ENCODE measurements at regions not wholly inside any gene's neighbourhood (a gene's known extent, or its start where the extent isn't known, plus 50 kb on each side); places are given as distances from the start of the nearest gene placed in this dataset.

DNA sequence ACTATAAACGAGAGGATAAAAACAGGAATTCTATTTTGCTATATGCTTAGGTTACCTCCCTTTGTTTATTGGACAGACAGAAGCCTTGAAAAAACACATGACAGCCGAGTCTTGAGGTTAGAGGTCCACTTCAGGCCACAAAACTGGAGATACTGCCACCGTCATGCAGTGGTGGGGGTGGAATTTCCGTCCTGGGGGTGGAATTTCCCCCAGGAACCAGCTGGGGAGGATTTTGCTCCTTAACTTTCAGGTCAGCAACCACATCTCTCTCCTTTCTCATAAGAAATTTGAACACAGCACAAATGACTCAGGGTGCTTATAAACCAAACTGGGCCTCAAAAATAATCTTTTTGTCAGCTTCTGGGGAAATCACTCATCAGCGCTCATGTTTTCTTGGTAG, 545.8 kb upstream of the ADAMTS9 start (continued):
- TF ChIP-seq NFYB (IDR thresholded peaks at IDR 0.05; ENCODE audit: insufficient read depth, low read depth, low read length) (no peak), SREBF1 (IDR thresholded peaks at IDR 0.05; ENCODE audit: low read length) (no peak), MEF2A (IDR thresholded peaks at IDR 0.05; ENCODE audit: insufficient read depth, low read depth, low read length) (no peak)
- TF ChIP-seq, protein P1, sequence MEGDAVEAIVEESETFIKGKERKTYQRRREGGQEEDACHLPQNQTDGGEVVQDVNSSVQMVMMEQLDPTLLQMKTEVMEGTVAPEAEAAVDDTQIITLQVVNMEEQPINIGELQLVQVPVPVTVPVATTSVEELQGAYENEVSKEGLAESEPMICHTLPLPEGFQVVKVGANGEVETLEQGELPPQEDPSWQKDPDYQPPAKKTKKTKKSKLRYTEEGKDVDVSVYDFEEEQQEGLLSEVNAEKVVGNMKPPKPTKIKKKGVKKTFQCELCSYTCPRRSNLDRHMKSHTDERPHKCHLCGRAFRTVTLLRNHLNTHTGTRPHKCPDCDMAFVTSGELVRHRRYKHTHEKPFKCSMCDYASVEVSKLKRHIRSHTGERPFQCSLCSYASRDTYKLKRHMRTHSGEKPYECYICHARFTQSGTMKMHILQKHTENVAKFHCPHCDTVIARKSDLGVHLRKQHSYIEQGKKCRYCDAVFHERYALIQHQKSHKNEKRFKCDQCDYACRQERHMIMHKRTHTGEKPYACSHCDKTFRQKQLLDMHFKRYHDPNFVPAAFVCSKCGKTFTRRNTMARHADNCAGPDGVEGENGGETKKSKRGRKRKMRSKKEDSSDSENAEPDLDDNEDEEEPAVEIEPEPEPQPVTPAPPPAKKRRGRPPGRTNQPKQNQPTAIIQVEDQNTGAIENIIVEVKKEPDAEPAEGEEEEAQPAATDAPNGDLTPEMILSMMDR (IDR thresholded peaks at IDR 0.05 in 2 of 3, conservative IDR thresholded peaks at IDR 0.05 in 1 of 3; ENCODE audit: control insufficient read depth in 2 of 3, extremely low read depth in 1 of 3, insufficient read depth in 1 of 3, low read depth in 3 of 3, low read length in 3 of 3), result no peak

DNA sequence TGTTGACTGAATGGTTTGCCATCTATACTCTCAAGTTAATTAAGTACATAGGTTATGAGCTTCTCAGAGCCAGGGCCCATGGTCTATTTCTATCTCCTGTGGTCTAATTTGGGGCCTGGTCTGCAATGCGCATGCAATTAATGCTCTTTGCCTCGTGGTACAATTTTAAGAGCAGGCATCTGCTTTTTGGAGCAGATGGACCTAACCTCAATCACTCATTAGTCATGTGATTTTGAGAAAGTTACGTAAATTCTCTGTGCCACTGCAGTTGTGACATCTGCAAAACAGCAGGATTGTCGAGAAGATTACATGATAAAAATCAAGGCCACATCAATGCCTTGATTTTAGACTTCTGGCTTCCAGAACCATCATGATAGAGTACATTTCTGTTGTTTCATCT, 543.7 kb upstream of the ADAMTS9 start:
- no peak overlapping the region for H3K27ac ChIP-seq (ENCODE audit: control insufficient read depth, insufficient read depth)
- in situ Hi-C loops (cut with MboI), result no loop called here
- H3K9me3 ChIP-seq (replicated peaks; ENCODE audit: control insufficient read depth, insufficient read depth, low read length), result no peaks in the 10 kb centered on the region
- no peak overlapping the region for H2AFZ ChIP-seq (ENCODE audit: control insufficient read depth, low read depth, low read length)
- no peak overlapping the region for H3K4me3 ChIP-seq
- ChIA-PET SMC1A (ENCODE audit: uncharacterized antibody, unreplicated experiment) (no interaction called here), POLR2A (no interaction called here), CTCF (interaction anchor here (1.4 kb wide), 1 partner anchor 29 kb away, joined by 3 read pairs; no protein-coding TSS in a partner anchor), RAD21 (ENCODE audit: unreplicated experiment) (no interaction called here)
- no peaks in the 10 kb centered on the region for H3K4me1 ChIP-seq (ENCODE audit: control insufficient read depth, insufficient read depth, low read length)
- H3K36me3 ChIP-seq (ENCODE audit: control insufficient read depth in 2 of 2, insufficient read depth in 2 of 2, low read length in 1 of 2), result no peaks in the 10 kb centered on the region
- H3K79me2 ChIP-seq (ENCODE audit: control insufficient read depth, insufficient read depth, low read length), result no peaks in the 10 kb centered on the region
- no peak for ATAC-seq
- H3K27me3 ChIP-seq (replicated peaks in 1 of 2; ENCODE audit: control insufficient read depth in 2 of 2, insufficient read depth in 2 of 2, low read length in 1 of 2), result no peaks in the 10 kb centered on the region
- BruUV-seq (replicated peaks), result no TSS peak
- no peak overlapping the region for H3K9ac ChIP-seq (ENCODE audit: control insufficient read depth, insufficient read depth, low read length)
- DNase-seq (ENCODE audit: low read depth, low spot score), result no peak
- no peaks in the 10 kb centered on the region for H4K20me1 ChIP-seq (ENCODE audit: control insufficient read depth, insufficient read depth)
- 27% methylated on average over 4 of the region's 4 CpGs for WGBS (ENCODE audit: insufficient coverage, insufficient replicate concordance, low lambda C conversion rate, missing lambda C conversion rate)
- FAIRE-seq, result no peak
- intact Hi-C loops (cut with micrococcal nuclease; ENCODE audit: unreplicated experiment), result no loop called here
- no peak overlapping the region for H3K4me2 ChIP-seq (ENCODE audit: control insufficient read depth, insufficient read depth)
- TF ChIP-seq IKZF1 (conservative IDR thresholded peaks at IDR 0.05), result no peak
- TF ChIP-seq, protein P2, sequence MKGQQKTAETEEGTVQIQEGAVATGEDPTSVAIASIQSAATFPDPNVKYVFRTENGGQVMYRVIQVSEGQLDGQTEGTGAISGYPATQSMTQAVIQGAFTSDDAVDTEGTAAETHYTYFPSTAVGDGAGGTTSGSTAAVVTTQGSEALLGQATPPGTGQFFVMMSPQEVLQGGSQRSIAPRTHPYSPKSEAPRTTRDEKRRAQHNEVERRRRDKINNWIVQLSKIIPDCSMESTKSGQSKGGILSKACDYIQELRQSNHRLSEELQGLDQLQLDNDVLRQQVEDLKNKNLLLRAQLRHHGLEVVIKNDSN (IDR thresholded peaks at IDR 0.05; ENCODE audit: borderline replicate concordance, extremely low read length, insufficient read depth, low read depth, low read length), result no peak
- no peak for TF ChIP-seq MYC (IDR thresholded peaks at IDR 0.05; ENCODE audit: insufficient read depth, insufficient read length, insufficient replicate concordance, low read length, severe bottlenecking)
- no peak for TF ChIP-seq STAT3 (IDR thresholded peaks at IDR 0.05; ENCODE audit: low read depth, low read length)
- TF ChIP-seq YY1 (IDR thresholded peaks at IDR 0.05; ENCODE audit: low read depth, low read length), result no peak
- TF ChIP-seq ZSCAN29 (IDR thresholded peaks at IDR 0.05), result no peak
- no peak for TF ChIP-seq CHD1 (IDR thresholded peaks at IDR 0.05; ENCODE audit: low read depth, low read length)
- no peak for TF ChIP-seq DPF2 (IDR thresholded peaks at IDR 0.05)
- TF ChIP-seq, protein P3, sequence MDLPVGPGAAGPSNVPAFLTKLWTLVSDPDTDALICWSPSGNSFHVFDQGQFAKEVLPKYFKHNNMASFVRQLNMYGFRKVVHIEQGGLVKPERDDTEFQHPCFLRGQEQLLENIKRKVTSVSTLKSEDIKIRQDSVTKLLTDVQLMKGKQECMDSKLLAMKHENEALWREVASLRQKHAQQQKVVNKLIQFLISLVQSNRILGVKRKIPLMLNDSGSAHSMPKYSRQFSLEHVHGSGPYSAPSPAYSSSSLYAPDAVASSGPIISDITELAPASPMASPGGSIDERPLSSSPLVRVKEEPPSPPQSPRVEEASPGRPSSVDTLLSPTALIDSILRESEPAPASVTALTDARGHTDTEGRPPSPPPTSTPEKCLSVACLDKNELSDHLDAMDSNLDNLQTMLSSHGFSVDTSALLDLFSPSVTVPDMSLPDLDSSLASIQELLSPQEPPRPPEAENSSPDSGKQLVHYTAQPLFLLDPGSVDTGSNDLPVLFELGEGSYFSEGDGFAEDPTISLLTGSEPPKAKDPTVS (IDR thresholded peaks at IDR 0.05; ENCODE audit: low read depth, low read length), result no peak
- TF ChIP-seq YBX1 (IDR thresholded peaks at IDR 0.05), result no peak
- TF ChIP-seq FOXK2 (IDR thresholded peaks at IDR 0.05), result no peak
- TF ChIP-seq EP300 (IDR thresholded peaks at IDR 0.05; ENCODE audit: borderline replicate concordance in 1 of 2, control insufficient read depth in 1 of 2, low read depth in 2 of 2, low read length in 2 of 2), result no peak
- TF ChIP-seq, protein P4, sequence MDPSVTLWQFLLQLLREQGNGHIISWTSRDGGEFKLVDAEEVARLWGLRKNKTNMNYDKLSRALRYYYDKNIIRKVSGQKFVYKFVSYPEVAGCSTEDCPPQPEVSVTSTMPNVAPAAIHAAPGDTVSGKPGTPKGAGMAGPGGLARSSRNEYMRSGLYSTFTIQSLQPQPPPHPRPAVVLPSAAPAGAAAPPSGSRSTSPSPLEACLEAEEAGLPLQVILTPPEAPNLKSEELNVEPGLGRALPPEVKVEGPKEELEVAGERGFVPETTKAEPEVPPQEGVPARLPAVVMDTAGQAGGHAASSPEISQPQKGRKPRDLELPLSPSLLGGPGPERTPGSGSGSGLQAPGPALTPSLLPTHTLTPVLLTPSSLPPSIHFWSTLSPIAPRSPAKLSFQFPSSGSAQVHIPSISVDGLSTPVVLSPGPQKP (IDR thresholded peaks at IDR 0.05; ENCODE audit: low read depth, low read length), result no peak
- TF ChIP-seq TCF12 (IDR thresholded peaks at IDR 0.05; ENCODE audit: low read depth, low read length), result no peak

Measured in GM12878 (cell line).